GM21717 (cell line): ENCODE measurements at regions not wholly inside any gene's neighbourhood (a gene's known extent, or its start where the extent isn't known, plus 50 kb on each side); places are given as distances from the start of the nearest gene placed in this dataset.

Experiments used
- ATAC-seq: cut with Tn5 transposase; IDR thresholded peaks from one replicate; pipeline ENCODE4 v1.9.1; 2021; ENCODE audit warnings: mild to moderate bottlenecking, moderate library complexity; ENCODE audit not compliant: unreplicated experiment

- ATAC-seq = no peak
Observed at GRCh38 chr5:135127439-135128240, 93.6 kb upstream of the PITX1 start.

- no peak for ATAC-seq
Observed at GRCh38 chr5:135126688-135127438, 92.8 kb upstream of the PITX1 start.

DNA sequence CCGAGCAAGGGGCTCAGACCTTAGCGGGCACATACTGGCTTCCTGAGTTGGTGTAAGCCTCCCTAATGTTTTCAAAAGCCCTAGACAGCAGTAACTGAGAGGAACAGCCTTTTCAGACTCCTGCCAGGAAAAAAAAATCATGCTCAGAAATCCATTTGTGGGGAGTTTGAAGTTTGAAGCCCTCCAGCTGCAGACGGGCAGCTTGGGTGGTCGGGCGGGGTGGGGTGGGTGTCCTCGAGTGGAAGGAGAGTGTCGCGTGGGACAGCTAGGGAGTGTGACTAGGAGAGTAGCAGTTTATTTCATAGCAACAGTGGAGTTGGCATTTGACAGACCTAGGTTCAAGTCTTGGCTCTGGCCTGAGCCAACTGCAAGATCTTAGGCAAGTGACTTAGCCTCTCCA lies 90.7 kb upstream of the PITX1 start:
- no peak for ATAC-seq

- ATAC-seq = no peak
Observed at GRCh38 chr5:135124128-135124527, 90.1 kb upstream of the PITX1 start.

- no peak for ATAC-seq
Observed at GRCh38 chr5:135122797-135123196, 88.8 kb upstream of the PITX1 start.

GRCh38 chr5:135120951-135121350 lies 86.9 kb upstream of the PITX1 start:
- ATAC-seq = no peak

- no peak for ATAC-seq
Observed at GRCh38 chr5:135119481-135119880, 85.5 kb upstream of the PITX1 start.

GRCh38 chr5:135117590-135117989 lies 83.6 kb upstream of the PITX1 start:
- no peak for ATAC-seq

DNA sequence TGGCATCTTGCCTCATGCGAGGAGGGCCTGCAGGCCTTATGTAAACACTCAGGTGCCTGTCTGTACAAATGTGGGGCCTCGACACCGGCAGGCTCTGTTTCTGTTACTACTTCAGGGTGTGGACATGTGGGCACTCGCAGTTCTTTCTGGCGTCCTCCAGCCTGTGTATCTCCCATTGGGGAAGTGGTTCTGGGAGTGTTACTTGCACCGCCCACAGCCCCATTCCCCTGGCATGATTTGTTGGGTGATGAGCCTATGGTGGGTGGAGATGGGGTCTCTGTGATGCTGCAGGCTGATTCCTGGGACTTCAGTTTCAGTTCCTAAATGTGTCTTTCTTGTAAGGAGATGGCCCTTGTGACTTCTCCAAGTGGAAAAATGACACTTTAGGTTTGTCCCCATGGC lies 82.1 kb upstream of the PITX1 start:
- no peak for ATAC-seq

- ATAC-seq = no peak
Observed at GRCh38 chr5:135115591-135115990, 81.6 kb upstream of the PITX1 start.

DNA sequence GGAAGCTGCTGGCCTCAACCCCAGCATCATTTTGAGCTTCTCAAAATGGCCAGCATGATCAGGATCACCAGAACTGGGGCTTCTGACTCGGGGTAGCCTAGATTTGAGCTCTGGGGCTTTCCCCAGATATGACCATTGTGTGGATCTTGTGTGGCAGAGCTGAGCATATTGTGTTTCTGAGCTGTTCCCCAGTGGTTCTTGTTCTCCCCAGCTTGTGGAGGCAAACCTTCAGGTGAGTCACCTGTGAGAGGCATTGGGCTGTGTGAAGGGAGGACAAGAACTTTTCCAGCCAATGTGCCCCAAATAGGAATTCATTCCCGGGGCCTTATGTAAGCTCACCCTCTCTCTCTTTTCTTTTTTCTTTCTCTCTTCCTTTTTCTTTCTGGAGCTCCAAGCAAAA lies 80.7 kb upstream of the PITX1 start:
- ATAC-seq = no peak

DNA sequence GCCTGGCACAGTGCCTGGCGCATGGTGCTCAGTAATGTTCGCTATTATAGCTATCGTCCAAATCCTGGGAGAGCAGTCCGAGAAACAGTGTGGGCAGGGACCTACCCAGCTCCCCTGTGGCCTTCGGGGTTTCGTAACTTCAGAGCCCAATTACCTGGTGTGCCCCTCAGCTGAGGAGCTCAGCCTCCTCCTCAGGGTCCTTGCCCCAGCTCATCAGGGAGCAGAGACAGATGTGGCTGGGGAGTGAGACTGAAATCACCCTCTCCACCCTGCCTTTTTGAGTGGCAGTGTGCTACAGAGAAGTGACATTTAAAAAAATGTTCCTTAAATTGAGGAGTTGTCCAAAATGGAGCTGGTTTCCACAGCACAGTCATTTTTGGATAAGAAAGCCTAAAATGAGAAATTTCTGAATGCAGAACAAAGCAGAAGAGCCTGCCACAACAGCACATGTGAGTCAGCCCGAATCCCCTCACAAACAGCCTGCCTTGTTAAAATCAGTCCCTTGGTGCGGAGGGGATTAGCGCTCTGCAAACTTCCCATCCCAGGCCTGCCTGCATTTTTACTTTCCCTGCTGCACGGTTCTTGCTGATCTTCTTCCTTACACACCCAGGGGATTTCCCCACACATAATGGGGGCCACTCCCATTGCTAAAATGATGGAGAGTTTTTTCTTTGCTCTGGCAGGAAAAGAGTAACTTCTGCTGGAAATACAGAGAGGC lies 78.1 kb upstream of the PITX1 start:
- no peak for ATAC-seq

DNA sequence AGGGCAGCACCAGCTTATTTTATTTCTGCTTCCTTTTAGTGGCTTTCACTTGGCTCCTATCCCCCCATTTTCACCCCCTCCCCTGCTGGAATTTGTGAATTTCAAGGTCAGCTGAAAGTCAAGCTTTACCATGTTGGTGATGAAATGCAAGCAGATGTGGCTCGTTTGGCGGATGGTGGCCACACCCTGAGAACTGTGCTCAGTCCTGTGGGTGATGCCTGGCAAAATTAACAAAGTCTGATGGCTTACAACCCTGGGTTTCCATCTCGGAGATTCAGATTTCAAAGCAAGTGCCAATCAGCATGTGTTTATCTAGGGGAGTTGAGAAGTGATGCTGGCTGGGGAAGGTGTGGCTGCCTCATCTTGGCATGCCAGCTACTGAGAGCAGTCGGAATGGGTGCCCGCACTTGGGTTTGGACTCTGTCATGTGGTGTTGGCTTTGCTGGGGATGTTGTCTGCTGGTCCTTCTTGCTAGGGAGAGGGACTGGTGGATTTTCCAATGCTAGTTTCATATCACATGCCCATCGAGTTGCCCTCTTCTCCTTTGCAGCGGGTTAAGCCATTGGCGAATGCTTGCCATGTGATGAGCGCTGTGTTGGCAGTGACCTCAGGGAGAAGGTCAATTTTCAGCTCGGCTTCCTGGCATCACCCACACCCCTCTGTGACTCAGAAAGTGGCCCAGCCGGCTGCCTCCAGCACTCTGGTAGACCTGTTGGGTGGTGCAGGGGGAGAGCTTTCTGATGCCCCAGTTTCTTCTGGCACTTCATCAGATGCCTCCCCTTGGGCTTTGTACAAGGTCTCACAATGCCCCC lies 77.0 kb upstream of the PITX1 start:
- no peak for ATAC-seq

DNA sequence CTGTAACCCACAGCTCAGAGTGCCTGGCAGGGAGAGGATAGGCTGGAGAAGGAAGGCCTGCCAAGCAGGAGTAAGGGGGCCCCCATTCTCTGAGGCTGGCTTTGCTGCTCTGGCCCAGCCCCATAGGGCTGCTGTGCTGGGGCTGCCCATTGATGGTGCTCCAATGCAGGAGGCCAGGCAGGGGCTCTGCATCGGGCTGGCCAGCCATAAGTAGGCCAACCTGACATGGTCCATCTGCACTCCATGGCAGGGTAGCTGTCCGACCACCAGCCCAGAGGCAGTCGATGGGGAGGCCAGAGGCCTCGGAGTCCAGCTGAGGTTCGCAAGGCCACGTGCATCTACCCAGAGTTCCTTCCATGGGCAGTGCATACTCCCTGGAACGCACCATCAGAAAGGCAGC lies 75.0 kb upstream of the PITX1 start:
- no peak for ATAC-seq

DNA sequence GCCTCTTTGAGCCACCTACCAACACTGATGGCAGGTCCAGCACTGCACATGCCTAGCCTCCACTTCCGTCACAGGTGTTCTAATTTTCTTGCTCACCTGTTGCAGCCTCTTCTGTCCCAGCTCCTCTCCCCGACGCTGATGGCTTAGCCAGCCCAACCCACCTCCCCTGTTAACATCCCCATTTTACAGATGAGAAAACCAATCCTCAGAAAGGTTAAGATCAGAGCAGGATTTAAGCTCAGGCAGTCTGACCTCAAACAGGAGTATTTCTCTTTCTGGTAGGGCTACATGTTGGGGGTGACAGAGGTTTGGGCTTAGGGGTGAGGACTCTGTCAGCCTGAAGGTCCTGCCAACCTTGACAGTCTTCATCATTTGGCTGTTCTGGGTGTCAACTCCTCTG lies 74.5 kb upstream of the PITX1 start:
- ATAC-seq = no peak

DNA sequence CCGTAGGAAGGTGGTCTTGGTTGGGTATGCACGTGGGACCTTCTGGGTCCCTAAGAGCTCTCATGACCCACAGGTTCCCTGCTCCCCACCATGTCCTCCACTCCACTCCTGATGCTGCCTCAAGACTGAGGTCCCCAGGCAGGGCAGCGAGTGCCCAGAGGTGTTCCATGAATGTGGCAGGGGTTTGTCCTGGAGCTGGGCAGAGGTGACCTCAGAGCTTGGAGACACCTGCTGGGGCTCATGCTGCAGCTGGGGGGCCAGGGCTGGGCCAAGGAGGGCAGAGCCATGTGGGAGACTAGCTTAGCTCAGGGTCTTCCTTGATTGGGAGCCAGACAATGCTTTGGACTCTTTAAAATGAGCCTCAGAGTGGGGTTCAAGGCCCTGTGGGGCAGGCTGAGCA lies 74.0 kb upstream of the PITX1 start:
- no peak for ATAC-seq

- no peak for ATAC-seq
Observed at GRCh38 chr5:135106610-135107471, 72.8 kb upstream of the PITX1 start.

- no peak for ATAC-seq
Observed at GRCh38 chr5:135106136-135106535, 72.1 kb upstream of the PITX1 start.

GRCh38 chr5:135105105-135105484 lies 71.1 kb upstream of the PITX1 start:
- no peak for ATAC-seq

GRCh38 chr5:135103575-135103853 lies 69.5 kb upstream of the PITX1 start:
- ATAC-seq = no peak
